ENCODE measurements at regions not wholly inside any gene's neighbourhood (a gene's known extent, or its start where the extent isn't known, plus 50 kb on each side); places are given as distances from the start of the nearest gene placed in this dataset.

- H3K27me3 ChIP-seq, result no peaks in the 10 kb centered on the region
- H3K27ac ChIP-seq, result no peak overlapping the region
- H3K4me3 ChIP-seq, result no peak overlapping the region
- no peak for DNase-seq (ENCODE audit: low read depth in 1 of 2, low spot score in 1 of 2)
- H3K4me1 ChIP-seq (ENCODE audit: low read depth), result no peaks in the 10 kb centered on the region
- no peaks in the 10 kb centered on the region for H3K36me3 ChIP-seq
- no peaks in the 10 kb centered on the region for H3K9me3 ChIP-seq (ENCODE audit: low read depth)
- TF ChIP-seq CTCF (IDR thresholded peaks at IDR 0.05; ENCODE audit: low read depth, low read length), result no peak
Measured at GRCh38 chr1:82181846-82182245, 381.1 kb downstream of the ADGRL2 start.

GRCh38 chr1:82179131-82179530 is 378.4 kb downstream of the ADGRL2 start:
- no peaks in the 10 kb centered on the region for H3K9me3 ChIP-seq (ENCODE audit: low read depth)

GRCh38 chr1:82177192-82177591 is 376.5 kb downstream of the ADGRL2 start:
- TF ChIP-seq CTCF (IDR thresholded peaks at IDR 0.05; ENCODE audit: low read depth, low read length), result no peak
- Histone ChIP-seq H3K9me3 (ENCODE audit: low read depth) (no peaks in the 10 kb centered on the region), H3K27me3 (no peaks in the 10 kb centered on the region), H3K4me3 (no peak overlapping the region), H3K4me1 (ENCODE audit: low read depth) (no peaks in the 10 kb centered on the region), H3K27ac (no peak overlapping the region), H3K36me3 (no peaks in the 10 kb centered on the region)
- DNase-seq (ENCODE audit: low read depth in 1 of 2, low spot score in 1 of 2), result peak in 1 of 2 donors; percentile 60

More at GRCh38 chr1:82179131-82179530, 378.4 kb downstream of the ADGRL2 start:
- H3K4me3 ChIP-seq, result no peak overlapping the region
- TF ChIP-seq CTCF (IDR thresholded peaks at IDR 0.05; ENCODE audit: low read depth, low read length), result no peak
- DNase-seq (ENCODE audit: low read depth in 1 of 2, low spot score in 1 of 2), result no peak
- H3K27ac ChIP-seq, result no peak overlapping the region
- H3K27me3 ChIP-seq, result no peaks in the 10 kb centered on the region
- H3K4me1 ChIP-seq (ENCODE audit: low read depth), result no peaks in the 10 kb centered on the region
- H3K36me3 ChIP-seq, result no peaks in the 10 kb centered on the region

- Histone ChIP-seq H3K4me3 (no peak overlapping the region), H3K36me3 (no peaks in the 10 kb centered on the region), H3K27ac (no peak overlapping the region), H3K4me1 (ENCODE audit: low read depth) (no peaks in the 10 kb centered on the region), H3K9me3 (ENCODE audit: low read depth) (no peaks in the 10 kb centered on the region), H3K27me3 (no peaks in the 10 kb centered on the region)
- DNase-seq (ENCODE audit: low read depth in 1 of 2, low spot score in 1 of 2), result no peak
- TF ChIP-seq CTCF (IDR thresholded peaks at IDR 0.05; ENCODE audit: low read depth, low read length), result no peak
Measured at GRCh38 chr1:82171955-82172354, 371.2 kb downstream of the ADGRL2 start.

GRCh38 chr1:82168482-82168881 is 367.7 kb downstream of the ADGRL2 start:
- Histone ChIP-seq H3K9me3 (ENCODE audit: low read depth) (no peaks in the 10 kb centered on the region), H3K4me3 (no peak overlapping the region), H3K36me3 (no peaks in the 10 kb centered on the region), H3K4me1 (ENCODE audit: low read depth) (no peaks in the 10 kb centered on the region), H3K27ac (no peak overlapping the region), H3K27me3 (no peaks in the 10 kb centered on the region)
- no peak for DNase-seq (ENCODE audit: low read depth in 1 of 2, low spot score in 1 of 2)
- no peak for TF ChIP-seq CTCF (IDR thresholded peaks at IDR 0.05; ENCODE audit: low read depth, low read length)

- no peak overlapping the region for H3K27ac ChIP-seq
- no peaks in the 10 kb centered on the region for H3K36me3 ChIP-seq
- no peaks in the 10 kb centered on the region for H3K27me3 ChIP-seq
- no peaks in the 10 kb centered on the region for H3K9me3 ChIP-seq (ENCODE audit: low read depth)
- H3K4me3 ChIP-seq, result no peak overlapping the region
- H3K4me1 ChIP-seq (ENCODE audit: low read depth), result no peaks in the 10 kb centered on the region
- no peak for DNase-seq (ENCODE audit: low read depth in 1 of 2, low spot score in 1 of 2)
- TF ChIP-seq CTCF (IDR thresholded peaks at IDR 0.05; ENCODE audit: low read depth, low read length), result no peak
Measured at GRCh38 chr1:82165304-82165703, 364.6 kb downstream of the ADGRL2 start.
